ENCODE measurements at regions not wholly inside any gene's neighbourhood (a gene's known extent, or its start where the extent isn't known, plus 50 kb on each side); places are given as distances from the start of the nearest gene placed in this dataset.

DNA sequence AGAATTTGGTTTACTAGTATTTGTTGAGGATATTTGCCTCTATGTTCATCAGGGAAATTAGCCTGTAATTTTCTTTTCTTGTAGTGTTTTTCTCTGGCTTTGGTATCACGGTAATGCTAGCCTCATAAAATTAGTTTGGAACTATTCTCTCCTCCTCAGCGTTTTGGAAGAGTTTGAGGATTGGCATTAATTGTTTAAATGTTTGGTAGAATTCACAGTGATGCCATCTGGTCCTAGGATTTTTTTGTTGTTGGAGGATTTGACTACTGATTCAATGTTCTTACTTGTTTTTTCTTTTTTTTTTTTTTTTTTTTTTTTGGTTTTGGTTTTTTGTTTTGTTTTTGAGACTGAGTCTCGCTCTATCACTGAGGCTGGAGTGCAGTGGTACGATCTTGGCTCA is 156.2 kb upstream of the BTBD3 start:
- TF ChIP-seq, protein P1, sequence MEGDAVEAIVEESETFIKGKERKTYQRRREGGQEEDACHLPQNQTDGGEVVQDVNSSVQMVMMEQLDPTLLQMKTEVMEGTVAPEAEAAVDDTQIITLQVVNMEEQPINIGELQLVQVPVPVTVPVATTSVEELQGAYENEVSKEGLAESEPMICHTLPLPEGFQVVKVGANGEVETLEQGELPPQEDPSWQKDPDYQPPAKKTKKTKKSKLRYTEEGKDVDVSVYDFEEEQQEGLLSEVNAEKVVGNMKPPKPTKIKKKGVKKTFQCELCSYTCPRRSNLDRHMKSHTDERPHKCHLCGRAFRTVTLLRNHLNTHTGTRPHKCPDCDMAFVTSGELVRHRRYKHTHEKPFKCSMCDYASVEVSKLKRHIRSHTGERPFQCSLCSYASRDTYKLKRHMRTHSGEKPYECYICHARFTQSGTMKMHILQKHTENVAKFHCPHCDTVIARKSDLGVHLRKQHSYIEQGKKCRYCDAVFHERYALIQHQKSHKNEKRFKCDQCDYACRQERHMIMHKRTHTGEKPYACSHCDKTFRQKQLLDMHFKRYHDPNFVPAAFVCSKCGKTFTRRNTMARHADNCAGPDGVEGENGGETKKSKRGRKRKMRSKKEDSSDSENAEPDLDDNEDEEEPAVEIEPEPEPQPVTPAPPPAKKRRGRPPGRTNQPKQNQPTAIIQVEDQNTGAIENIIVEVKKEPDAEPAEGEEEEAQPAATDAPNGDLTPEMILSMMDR (IDR thresholded peaks at IDR 0.05) = no peak
- TF ChIP-seq POLR2A (IDR thresholded peaks at IDR 0.05) = no peak

Data from uterus (tissue), 2 donors.